ENCODE measurements at regions not wholly inside any gene's neighbourhood (a gene's known extent, or its start where the extent isn't known, plus 50 kb on each side); places are given as distances from the start of the nearest gene placed in this dataset.
A peak's percentile ranks its signal among the peaks of the same experiment; 100 is the strongest.

- DNase-seq (ENCODE audit: low spot score), result no peak
Measured at GRCh38 chr2:186183406-186183805, 302.7 kb upstream of the ZC3H15 start.

DNA sequence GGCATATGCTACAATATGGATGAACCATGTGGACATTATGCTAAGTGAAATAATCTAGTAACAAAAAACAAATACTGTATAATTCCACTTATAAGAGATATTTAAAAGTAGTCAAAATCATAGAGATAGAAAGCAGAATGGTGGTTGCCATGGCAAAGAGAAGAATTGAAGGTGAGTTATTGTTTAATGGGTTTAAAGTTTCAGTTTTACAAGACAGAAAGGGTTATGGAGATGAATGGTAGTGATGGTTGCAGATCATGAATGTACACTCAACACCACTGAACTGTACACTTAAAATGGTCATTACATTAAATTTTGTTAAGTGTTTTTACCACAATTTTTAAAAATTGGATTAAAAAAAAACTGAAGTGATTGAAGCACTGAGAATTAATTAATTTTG lies 298.2 kb upstream of the ZC3H15 start:
- no peak for DNase-seq (ENCODE audit: low spot score)

DNA sequence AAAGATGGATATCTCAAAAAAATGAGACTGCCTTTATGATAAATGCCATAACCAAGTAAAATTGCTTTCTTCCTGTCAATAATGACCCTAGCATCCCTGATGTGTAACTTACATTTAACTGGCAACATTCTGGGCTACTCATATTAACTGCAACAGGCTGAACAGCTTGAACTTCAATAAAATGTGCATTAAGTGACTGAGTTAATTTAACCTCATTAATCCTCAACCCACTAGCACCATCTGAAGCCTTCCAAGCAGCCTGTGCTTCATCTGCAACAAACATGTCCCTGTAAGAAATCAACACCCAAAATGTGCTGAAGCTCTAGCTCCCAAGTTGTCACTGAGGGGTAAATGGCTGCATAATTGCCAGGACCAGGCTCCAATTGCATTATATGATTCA lies 296.2 kb upstream of the ZC3H15 start:
- DNase-seq (ENCODE audit: low spot score), result no peak

- DNase-seq (ENCODE audit: low spot score), result no peak
Measured at GRCh38 chr2:186195696-186196095, 290.4 kb upstream of the ZC3H15 start.

DNA sequence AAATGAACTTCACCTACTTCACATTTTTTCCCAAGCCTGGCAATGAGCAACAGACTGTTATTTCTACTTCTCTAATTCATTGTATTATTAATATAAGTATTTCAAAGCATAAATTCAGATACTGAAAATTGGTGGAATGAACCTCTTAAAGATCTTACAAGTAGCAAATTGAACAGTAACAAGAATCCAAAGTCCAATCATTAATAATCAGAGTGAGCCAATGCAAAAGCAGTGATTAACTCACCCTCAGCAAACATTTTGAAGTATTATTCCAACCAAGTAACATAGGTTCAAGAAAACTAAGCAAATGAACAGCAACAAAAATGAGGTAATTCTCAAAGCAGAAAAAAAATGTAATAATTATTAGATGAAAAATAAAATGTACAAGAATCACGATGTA lies 288.1 kb upstream of the ZC3H15 start:
- DNase-seq (ENCODE audit: low spot score), result no peak

- DNase-seq (ENCODE audit: low spot score), result no peak
Measured at GRCh38 chr2:186199029-186199428, 287.0 kb upstream of the ZC3H15 start.

DNA sequence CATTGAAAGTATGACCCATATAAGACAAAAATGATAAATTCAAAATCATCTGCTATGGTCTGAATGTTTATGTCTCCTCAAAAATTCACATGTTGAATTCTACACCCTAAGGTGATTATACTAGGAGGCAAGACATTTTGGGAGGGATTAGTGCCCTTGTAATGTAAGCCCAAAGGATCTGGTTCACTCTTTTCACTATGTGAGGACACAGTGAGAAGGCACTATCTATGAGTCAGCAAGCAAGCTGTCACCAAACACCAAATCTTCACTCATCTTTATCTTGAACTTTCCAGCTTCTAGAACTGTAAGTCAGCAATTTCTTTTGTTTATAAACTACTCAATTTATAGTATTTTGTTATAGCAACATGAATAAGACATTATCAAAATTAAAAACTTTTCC lies 284.7 kb upstream of the ZC3H15 start:
- no peak for DNase-seq (ENCODE audit: low spot score)

- DNase-seq (ENCODE audit: low spot score), result no peak
Measured at GRCh38 chr2:186205254-186205911, 280.7 kb upstream of the ZC3H15 start.

GRCh38 chr2:186209532-186209931 lies 276.5 kb upstream of the ZC3H15 start:
- no peak for DNase-seq (ENCODE audit: low spot score)

- no peak for DNase-seq (ENCODE audit: low spot score)
Measured at GRCh38 chr2:186220409-186220808, 265.7 kb upstream of the ZC3H15 start.

DNA sequence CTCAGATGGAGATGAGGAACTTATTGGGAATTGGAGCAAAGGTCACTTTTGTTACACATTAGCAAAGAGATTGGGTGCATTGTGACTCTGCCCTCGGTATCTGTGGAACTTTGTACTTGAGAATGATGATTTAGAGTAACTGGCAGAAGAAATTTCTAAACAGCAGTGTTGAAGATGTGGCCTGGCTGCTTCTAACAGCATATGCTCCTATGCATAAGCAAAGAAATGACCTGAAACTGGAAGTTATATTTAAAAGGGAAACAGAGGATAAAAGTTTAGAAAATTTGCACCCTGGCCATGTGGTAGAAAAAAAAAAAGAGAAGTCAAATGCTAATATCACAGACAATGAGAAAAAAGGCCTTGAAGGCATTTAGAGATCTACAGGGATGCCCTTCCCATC lies 256.8 kb upstream of the ZC3H15 start:
- DNase-seq (ENCODE audit: low spot score), result no peak

GRCh38 chr2:186241874-186242273 lies 244.2 kb upstream of the ZC3H15 start:
- DNase-seq (ENCODE audit: low spot score), result no peak

DNA sequence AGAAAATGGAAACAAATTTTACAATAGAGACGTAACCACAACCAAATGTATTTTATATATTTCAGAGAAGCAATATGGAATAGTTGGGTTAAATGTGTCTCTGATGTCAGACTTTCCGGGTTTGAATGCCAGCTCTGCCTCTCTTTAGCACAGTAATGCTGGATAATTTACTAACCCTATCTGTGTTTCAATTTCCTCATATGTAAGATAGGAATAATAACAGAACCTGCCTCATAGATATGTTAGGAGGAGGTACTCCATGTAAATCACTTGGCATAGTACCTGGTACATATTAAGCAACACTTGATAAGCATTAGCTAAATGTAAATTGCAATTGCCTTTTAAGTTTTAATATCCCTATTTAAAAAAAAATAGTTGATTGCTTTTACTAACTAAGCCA lies 231.3 kb upstream of the ZC3H15 start:
- DNase-seq (ENCODE audit: low spot score), result no peak

GRCh38 chr2:186255823-186256222 lies 230.2 kb upstream of the ZC3H15 start:
- DNase-seq (ENCODE audit: low spot score), result no peak

- DNase-seq (ENCODE audit: low spot score), result peak; percentile 73
Measured at GRCh38 chr2:186256540-186256939, 229.5 kb upstream of the ZC3H15 start.

- DNase-seq (ENCODE audit: low spot score), result no peak
Measured at GRCh38 chr2:186263673-186264250, 222.3 kb upstream of the ZC3H15 start.

GRCh38 chr2:186269536-186269935 lies 216.5 kb upstream of the ZC3H15 start:
- DNase-seq (ENCODE audit: low spot score), result no peak

GRCh38 chr2:186273953-186274352 lies 212.1 kb upstream of the ZC3H15 start:
- no peak for DNase-seq (ENCODE audit: low spot score)

DNA sequence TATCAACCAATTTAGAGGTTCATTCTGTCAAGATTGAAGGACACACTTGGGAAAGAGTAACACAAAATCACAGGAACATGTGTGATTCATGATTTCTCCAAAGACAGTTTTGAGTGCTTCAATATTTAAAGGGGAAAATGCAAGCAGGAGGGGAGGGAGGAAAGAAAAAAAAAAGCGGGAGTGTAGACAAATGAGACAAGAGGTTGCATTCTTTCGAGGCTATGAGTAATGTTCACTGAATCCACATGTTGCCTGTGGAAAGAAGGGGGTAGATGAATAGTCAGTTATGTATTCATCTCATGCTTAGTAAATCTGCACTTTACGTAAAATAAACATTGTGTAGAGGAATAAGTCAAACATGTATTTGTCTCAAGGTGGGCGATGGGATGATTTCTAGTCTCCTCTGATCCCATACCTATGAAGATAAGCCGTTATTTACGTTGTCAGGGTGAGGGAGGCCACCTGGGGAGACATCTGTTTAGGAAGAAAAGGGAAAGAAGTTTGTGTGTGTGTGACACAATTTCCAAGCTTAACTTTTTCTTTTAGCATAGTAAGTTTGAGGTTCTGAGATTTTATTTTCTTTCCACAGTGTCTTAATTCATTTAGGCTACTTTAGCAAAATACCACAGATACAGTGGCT lies 211.0 kb upstream of the ZC3H15 start:
- peak; percentile 60 for DNase-seq (ENCODE audit: low spot score)

- DNase-seq (ENCODE audit: low spot score), result no peak
Measured at GRCh38 chr2:186276909-186277308, 209.2 kb upstream of the ZC3H15 start.

DNA sequence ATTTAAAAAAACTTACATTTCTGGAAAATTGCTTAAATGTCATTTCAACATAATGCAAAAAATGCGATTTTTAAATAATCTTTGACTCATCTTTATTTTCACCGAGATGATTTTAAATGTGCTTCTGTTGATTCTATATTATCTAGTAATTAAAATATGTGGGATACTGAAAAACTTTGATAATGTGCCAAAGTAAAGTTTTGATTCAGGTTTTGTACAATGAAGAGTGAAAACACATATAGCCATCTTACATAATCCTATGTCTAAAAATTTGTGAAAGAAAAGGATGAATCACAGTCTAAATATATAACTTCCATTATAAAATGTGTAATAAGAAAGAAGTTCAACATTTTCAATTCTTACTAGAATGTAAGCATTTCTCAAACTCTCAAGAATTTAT lies 204.3 kb upstream of the ZC3H15 start:
- DNase-seq (ENCODE audit: low spot score), result no peak

DNA sequence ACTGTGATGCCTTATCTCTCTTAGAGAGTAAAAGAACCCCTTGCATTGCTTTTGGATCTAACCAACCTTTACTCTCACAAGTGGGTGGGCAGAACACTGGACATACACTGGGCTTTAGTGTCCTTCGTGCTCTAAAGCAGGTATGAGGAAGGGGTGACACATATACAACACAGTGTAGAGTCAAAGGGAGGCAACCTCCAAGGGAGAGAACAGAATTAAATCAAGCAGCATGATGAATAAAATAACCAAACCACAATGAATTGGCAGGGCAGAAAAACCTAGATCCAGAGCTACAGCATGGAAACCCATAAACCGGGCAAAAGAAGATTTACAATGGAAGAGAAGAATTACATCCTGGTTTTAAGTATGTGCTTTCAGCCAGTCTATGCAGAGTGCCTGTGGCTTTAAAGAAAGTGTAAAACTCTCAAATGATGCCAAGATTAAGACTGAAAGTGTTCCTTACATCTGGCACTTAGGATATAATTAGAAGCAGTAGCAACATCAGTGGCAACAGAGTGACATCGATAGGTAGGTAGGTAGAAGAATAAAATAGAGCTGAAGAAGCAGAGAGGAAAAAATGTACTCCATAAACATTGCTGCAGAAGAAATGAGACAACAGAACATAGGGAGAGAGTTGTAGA lies 191.7 kb upstream of the ZC3H15 start:
- no peak for DNase-seq (ENCODE audit: low spot score)

GRCh38 chr2:186299610-186300009 lies 186.4 kb upstream of the ZC3H15 start:
- no peak for DNase-seq (ENCODE audit: low spot score)

Data from COLO829 (cell line).